B cell (primary cell): ENCODE measurements at regions not wholly inside any gene's neighbourhood (a gene's known extent, or its start where the extent isn't known, plus 50 kb on each side); places are given as distances from the start of the nearest gene placed in this dataset.

Source experiments
- CTCF ChIP-seq: fragments of 200-600 bp; IDR thresholded peaks from one replicate; pipeline ENCODE4 v1.8.0; 2022; ENCODE audit warnings: antibody characterized with exemption, mild to moderate bottlenecking
- EZH2 ChIP-seq: IDR thresholded peaks from 2 replicates; pipeline ENCODE4 v1.6.1; 2012; ENCODE audit warnings: borderline replicate concordance, low read depth, mild to moderate bottlenecking, moderate library complexity, low read length; ENCODE audit not compliant: insufficient read depth, poor library complexity, severe bottlenecking

DNA sequence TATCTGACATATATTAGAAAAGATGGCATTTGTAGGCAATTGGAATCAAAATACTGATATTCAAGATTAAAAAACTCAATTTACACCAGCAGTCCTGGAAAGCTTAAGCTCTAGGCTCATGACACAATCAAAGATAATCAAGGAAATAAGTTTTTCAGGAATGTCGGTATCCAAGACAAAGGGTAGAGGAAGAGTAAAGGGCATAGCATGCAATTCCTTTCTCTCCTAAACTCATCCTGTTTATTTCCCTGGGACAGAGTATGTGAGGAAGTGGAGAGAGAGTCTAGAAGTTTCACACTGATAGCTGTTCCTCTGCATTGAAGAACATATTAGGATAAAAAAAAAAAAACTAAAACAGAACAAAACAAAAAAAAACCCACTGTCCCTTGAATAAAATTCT is 2452.1 kb downstream of the PCDH9 start:
- no peak for TF ChIP-seq CTCF
- TF ChIP-seq EZH2: no peak
